GM21529 (cell line): ENCODE measurements at regions not wholly inside any gene's neighbourhood (a gene's known extent, or its start where the extent isn't known, plus 50 kb on each side); places are given as distances from the start of the nearest gene placed in this dataset.

Experiments used
- ATAC-seq: cut with Tn5 transposase; IDR thresholded peaks from one replicate; pipeline ENCODE4 v1.9.1; 2021; ENCODE audit not compliant: unreplicated experiment

DNA sequence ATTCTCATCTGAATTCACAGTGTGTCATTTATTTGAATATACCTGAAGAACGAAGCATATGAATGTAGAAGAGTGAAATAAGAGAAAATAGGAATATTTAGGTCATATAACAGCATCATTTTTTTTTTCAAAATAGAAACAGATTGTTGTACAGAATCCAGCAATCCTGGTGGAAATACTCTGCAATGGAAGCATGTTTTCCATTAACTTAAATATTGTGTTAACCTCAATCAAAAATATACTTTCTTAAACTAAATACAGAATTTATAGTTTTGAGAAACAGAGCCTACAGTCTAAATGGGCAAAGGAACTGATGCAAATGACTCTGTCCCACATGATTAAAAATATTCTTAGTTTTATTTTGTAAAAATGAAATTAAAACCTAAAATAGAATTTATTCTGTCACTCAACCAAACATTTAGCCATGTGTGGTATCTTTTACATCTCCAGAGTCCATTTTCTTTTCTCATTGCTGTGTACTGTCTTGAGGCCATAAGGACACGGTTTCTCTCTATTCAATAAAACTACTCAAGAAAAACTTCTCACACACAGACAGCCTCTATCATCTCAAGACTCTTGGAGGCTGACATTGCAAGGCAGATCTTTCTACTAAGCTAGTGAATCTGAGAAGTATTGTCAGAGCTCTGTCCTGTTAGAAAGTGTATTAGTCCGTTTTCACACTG, 322.6 kb downstream of the LTN1 start:
- no peak for ATAC-seq

DNA sequence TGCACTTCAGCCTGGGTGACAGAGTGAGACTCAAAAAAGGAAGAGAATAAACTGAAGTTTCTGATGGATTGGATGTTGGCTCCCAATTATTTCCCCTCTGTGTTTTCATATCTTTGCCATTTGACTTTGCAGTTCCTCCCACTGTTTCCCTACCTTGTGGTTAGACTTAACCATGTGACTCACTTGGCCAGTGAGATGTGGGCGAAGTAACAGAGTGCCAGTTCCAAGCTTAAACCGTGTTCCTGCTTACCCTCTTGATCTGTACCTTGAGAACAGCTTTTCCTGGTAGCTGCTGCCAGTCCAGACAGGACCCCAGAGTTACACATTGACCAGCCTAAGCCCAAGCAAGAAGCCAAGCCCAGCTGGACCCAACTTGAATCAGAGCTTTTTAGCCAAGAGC, 323.4 kb downstream of the LTN1 start:
- ATAC-seq = no peak

DNA sequence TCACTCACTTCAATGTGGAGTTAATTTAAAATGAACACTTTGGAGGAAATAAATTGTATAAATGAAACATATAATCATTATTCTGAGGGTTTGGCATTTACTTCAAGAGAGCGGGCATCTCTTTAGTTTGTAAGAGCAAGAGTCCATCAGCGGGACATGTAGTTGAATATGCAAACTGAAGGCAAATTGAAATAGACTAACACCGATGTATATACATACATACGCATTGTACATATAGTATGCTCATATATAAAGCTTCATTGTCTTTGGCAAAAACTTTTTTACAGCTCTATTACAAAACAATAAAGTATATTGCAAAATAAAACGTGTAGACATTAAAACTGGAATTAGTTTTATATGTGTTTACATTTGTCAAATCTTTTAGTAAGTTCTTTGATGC, 328.9 kb downstream of the LTN1 start:
- ATAC-seq = no peak

DNA sequence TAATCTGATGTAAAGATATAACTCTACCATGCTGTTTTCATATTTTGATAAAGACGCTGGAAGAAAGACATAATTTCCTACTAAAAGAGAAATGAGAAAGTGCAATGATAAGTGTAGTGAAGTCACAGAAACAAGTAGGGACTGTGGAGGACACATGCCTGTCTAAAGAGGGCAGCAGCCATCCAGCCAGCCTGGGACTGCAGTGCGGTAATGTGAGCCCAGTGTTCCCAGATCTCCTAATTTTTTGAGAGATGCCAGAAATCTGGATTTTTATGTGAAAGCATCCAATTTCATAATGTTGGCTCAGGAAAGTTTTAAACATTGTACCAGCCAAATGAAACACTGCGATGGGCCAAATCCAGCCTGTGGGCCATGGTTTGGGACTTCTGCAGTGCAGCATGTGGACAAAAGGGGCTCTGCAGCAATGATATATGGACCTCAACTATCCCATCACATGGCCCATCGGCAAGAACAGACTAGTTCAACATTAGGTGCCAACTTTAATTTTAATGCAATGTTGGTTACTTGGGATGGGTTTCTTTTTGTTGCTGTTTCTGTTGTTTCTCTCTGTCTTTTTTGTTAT, 329.5 kb downstream of the LTN1 start:
- ATAC-seq = no peak

DNA sequence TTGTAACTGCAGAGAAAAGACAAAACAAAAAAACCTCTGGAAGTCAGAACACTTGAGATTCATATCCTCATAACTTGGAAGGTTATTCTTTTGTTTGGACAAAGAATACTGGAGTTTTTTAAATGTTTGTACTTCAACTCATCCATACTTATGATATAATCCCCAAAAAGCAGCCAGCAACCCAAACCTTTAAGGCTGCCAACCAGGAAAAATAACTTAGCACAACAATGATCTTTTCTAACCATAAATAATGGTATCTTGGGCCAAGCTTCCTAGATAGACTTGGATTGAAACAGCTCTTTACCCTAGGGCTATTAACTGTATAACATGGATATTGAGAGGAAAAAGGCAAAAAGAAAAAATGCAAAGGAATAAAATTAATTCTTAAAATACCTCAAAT, 335.1 kb downstream of the LTN1 start:
- ATAC-seq = no peak

DNA sequence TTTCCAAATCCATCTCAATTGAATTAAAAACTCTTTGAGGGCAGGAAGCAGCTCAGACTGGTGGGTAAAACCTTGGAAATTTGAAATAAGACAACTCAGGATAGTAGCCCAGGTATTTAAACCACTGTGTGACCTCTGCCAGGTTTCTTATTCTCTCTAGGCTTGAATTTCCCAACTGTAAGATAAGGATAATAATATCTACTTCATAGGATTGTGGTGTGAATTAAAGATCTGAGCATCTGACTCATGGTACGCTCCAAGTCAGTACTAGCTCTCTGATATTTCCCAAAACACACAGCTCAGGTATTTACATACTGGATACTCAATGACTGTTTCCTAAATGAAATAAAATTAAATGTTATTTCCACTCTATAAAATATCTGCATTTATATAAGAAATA, 337.2 kb downstream of the LTN1 start:
- ATAC-seq = no peak

DNA sequence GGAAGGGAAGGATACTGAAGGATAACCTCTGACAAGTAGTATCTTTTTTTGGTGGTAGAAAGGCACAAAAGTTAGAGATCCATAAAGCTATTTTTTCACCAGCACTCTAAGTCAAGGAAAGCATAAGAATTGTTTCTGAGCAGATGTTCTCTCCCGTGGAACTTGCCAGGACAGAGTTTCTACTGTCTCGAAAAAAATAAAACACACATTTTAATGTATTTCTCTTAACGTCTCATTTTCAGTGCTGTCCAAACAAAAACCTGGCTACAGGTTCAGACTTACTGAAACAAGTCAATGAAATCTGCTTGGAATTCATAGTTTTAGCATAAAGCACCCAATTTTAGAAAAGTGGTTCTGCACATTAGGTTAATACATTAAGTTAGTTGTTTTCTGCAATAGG, 338.3 kb downstream of the LTN1 start:
- ATAC-seq = no peak

DNA sequence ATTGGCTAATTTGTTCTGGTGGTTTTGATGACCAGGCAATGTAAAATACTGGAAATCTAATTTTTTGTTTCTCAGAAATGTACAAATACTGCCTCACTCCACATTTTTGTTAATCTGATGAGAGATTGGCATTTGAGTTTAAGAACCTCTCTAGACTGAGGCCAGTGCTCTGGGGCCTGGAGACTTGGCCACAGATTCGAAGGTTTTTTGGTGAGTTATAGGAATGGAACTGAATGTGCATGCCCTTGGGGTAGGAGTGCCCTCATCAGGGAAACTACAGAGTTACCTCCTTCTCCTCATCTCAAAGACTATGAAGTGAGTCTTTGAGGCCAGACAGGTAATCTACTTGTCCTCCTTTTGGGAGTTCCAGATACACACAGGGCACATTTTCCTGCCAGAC, 347.9 kb downstream of the LTN1 start:
- ATAC-seq = no peak

DNA sequence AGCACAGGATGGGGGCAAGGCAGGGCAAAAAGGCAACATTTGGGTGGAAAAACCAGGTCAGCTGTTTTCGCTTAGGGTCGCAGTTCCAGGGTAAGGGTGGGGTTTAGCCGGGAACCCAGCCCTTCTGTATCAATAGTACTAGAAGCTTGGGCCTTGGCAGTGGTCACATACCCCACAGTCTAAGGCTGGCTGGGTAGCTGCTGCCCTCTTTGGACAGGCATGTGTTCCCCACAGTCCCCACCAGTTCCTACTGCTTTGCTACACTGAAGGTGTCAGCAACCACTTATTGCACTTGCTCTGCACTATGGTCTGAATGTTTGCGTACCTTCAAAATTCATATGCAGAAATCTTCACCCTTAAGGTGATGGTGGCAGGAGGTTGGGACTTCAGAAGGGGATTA, 349.8 kb downstream of the LTN1 start:
- no peak for ATAC-seq

DNA sequence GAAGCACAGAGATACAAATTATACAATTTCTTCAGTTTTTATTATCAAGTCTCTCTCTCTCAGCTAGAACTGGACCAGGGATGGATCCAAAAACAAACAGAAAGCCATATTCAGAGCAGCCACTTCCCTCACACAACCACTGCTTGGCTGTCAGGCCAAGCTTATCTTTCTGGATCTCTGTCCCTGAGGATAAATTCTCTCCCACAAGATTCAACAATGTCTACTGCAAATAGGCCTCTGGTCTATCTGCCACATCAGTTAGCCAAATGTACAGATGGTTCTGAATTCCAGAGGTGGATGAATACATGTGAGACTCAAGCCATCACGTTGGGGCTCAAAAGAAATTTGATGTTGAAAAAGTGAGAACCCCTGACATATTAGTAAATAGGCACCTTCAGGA, 350.9 kb downstream of the LTN1 start:
- ATAC-seq = no peak

DNA sequence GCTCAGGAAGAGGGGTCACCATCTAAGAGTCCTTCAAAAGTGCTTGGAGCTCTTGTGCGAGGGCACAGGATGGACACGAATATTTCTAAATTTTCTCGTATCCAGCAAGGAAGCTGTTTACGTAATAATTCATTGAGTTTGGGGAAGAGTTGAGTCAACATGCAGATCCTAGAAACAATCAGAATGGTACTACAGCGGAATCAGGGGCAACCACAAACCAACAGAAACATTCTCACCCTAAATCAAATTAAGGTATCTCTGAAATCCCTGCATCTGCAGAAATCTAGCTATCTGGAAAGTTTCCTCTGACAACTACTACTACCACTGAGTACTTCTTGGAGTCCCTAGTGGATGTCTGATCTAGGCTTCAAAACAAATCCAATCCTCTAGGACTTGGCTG, 352.4 kb downstream of the LTN1 start:
- no peak for ATAC-seq

DNA sequence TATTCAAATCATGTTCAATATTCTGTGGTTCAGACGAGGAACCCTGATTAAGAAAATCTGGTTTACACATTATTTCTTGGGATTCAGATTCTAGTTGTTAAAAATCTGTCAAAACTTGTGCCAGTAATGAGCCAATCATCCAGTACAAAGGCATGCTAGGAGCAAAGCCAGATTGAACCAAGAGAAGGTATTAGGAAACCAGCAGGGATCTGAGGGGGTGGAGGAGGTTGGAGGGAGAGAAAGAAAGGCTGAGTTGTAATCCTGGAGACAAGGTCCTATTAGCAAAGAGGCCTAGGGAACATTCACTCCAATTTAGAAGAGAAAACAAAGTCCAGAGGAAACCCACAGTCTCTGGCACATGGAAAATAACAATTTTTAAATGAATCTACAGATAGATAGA, 352.9 kb downstream of the LTN1 start:
- no peak for ATAC-seq

DNA sequence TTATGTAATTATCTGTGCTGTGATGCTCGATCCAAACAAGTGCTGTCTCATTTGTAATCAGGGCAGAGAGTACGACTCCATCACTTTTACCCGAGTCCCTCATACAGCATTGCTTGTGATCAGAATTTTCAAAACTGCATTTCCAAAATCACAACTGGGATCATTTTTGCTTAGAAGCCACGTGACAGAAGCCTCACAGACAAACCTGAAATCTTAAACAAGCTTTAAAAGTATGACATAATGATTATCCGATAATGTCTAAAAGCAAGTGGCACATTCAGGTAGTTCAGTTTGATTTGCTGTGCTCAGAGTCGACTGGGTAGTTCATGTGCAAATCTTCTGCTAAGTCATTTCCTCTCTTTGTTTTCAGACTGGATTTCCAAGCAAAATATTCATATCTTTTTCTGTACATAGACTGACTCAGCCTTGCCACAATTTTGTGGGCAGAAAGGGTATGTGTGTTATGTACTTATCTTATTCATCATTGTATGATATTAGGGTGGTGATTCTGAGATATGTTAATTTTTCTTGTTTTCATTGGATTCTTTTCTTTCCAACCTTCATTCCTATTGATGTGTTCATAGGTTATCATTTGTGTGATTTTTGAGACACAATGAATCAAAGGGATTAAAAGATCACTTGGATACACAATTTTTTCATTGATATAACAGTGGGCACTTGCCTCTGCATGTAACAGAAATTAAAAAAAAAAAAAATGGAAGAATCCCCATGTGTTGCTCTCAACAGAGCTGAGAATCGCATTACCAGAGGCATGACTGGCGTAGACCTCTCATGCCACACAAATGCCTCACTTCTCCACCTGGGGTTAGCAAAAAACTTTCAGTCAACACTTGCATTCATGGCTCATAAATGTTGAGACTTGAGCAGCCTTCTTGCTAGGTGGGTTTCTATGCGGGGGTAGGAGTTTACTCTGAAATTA, 355.7 kb downstream of the LTN1 start:
- ATAC-seq = no peak

DNA sequence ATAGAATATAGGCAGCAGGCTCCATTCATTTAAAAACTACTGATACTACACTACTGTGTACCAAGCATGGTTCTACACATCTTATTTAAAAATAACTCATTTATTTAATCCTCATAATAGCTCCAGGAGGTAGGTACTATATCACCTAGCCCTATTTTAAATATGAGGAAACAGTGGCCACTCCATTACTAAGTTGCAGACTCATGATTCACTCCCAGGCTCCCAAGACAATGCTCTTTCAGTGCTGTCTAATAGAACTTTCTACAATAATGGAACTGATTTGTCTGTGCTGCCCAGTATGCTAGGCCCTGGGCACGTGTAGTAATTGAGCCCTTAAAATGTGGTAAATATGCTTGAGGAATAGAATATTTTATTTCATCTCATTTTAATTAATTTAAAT, 357.1 kb downstream of the LTN1 start:
- ATAC-seq = no peak

DNA sequence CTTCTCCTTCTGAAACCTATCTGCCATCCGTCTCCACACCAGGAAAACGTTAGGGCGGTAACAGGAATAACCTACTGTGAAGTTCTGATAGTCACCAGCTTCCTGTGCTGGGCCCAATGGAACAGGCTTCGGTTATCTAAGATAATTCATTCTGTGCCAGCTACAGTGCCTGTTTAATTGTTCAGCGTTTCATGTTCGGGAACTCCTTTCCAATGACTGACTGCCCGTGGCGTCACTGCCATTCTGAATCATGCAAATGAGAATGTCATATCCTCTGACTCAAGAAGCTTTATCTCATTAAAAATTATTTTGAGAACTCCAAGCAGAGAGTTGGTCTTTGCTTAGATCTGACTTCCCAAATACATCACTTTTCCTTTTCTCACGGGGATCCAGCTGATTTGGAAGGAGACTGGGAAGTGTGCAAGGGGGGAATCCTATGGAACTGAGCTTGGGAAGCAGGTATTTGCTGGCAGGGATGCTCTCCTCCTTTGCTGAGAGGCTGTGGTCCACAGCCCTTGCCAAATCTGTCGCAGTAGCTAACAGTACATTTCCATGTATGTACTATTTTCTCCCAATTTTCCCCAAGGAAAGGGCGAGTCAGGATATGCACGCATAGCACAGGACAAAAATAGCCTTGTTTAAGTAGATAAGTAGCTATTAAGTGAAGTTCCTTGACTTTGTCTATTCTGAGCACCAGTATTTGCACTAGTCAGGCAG, 358.7 kb downstream of the LTN1 start:
- ATAC-seq = no peak

DNA sequence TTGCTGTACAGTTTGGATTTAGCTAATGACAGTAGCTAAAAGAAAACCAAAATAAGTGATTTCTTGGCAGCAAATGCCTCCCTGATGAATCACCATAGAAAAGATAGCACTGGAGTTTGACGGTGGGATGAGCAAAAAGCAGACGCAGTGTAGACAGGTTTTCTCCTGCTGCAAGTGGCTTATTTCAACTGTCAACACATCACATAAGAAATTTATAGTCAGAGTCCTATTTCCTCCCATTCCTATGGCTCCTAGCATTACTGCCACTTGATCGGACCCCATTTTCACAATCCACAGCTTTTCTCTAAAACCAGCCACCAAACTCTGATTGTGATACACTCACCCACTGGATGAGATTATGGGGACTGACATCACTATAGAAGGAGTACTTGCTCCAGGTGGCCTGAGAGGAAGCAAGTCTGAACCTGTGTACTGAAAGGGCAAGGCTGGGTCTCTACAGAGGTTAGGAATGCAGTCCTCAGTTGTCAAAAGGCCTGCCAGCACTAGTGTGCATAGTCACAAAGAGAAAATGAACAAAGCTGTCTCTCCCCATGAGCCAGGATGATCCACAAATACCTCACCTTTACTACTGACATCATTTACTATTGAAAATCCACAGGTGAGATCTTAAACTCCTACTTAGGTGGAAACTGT, 359.8 kb downstream of the LTN1 start:
- no peak for ATAC-seq

DNA sequence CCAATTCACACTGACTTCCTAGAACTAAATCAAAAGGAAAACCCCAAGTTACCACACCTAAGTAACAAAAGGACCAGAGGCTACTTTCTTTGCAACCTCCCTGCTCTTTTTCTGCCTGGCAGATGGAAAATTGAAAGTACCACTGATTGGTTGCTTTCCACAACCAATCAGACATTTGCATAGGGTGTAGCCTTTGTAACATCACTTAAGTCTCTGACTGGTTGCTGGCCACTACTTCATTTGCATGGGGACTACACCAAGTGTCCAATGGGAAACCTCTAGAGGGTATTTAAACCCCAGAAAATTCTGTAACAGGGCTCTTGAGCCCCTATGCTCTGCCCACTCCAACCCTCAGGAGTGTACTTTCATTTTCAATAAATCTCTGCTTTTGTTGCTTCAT, 365.0 kb downstream of the LTN1 start:
- no peak for ATAC-seq

DNA sequence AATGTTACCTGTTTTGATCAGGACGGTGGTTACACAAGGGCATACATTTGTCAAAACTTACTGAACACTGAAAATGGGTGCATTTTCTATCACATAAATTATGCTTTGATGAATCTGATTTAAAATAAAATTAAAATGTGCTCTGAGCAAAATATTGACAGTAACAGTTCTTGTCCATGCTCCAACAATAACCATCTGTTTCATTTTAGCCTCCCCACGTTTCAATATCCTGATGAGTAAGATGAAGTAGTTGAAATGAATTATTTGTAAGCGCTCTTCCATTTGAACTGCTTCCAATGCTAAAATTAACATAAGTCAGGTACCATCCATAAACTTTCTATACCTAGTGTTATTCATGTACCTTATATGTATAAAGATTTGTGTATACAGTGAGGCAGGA, 365.4 kb downstream of the LTN1 start:
- no peak for ATAC-seq

DNA sequence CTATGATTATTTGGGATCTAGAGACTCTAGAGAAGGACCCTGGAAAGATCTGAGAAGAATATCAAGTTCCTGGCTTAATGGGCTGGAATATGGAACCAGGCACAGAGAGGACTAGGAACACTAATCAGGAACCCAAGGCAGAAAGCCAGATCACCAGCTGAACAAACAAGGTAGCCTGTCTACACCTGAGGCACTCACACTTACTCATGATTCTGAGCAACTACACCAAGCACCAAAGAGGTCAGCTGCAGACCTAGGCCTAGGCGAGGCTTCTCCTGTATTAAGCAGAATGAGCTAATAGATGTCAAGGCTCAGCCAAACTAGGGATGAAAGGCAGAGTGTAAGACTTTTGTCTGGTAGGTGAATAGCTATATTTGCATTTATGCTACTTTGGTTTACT, 368.1 kb downstream of the LTN1 start:
- no peak for ATAC-seq

DNA sequence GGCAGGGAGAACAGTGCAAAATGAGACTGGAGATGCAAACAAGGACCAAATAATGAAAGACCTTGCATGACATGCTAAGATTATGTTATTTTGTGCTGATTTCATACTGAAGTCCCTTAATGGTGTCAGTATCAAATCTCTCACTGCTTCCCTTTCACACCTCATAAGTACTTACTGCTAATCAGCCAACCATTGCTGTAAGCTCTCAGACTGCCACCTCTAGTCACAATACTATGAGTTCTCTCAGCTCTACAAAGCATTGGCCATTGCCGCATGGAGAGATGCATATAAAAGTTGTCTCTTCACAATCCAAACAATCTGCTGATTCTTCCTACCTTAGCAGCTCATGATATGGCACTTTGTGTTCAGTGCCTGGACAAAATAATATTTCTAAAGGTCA, 375.4 kb downstream of the LTN1 start:
- ATAC-seq = no peak

DNA sequence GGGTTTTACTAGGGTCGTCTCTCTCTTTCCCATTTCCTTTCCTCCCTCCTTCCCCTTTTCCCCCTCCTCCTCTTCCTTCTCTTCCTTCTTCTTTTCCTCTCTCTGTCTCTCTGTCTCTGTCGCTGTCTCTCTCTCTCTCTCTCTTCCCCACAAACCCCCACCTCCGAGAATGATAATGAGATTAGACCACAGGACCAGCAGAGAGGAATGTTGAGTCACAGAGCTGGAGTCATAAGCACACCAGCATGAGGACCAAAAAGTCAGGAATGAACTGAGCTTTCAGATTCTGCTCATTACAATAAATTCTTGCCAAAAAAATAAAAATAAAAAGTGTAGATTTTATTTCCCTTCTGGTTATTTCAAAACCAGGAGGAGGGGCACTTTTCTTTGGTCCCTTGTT, 377.4 kb downstream of the LTN1 start:
- ATAC-seq = no peak
